Caco-2 (cell line): ENCODE measurements at regions not wholly inside any gene's neighbourhood (a gene's known extent, or its start where the extent isn't known, plus 50 kb on each side); places are given as distances from the start of the nearest gene placed in this dataset.

Experiments used
- BruUV-seq: library from RNA; stranded (reverse); fragments of 400-500 nt; replicated peaks from 2 replicates; lab custom pipeline; 2021; lab: Mats Ljungman, UMichigan
- CTCF ChIA-PET: fragments of 300-600 bp; sonication (Branson Sonifier 250); formaldehyde crosslinking; loops from one replicate; lab custom pipeline; 2022; ENCODE audit warnings: antibody characterized with exemption; lab: Charles Lee
- POLR2A ChIA-PET: fragments of 300-600 bp; sonication (Branson Sonifier 250); formaldehyde crosslinking; loops from one replicate; lab custom pipeline; 2022; ENCODE audit warnings: antibody characterized with exemption; lab: Charles Lee
- DNase-seq, 2 experiments: peaks; one replicate each; pipeline versions ENCODE4 v3.0.0 to v3.0.0-alpha.2; 2020 to 2022
- H3K27me3 ChIP-seq: replicated peaks from 2 replicates; pipeline ENCODE4 v1.6.0; 2011; ENCODE audit warnings: low read length; ENCODE audit not compliant: control insufficient read depth, insufficient read depth
- H3K36me3 ChIP-seq: 2 replicates; pipeline ENCODE4 v1.5.1; 2011; ENCODE audit warnings: low read length; ENCODE audit not compliant: control insufficient read depth, insufficient read depth
- H3K4me1 ChIP-seq: fragments of 250-450 bp; sonication (Bioruptor Pico); 2 replicates; pipeline ENCODE4 v1.5.1; 2020; ENCODE audit warnings: mild to moderate bottlenecking
- H3K4me3 ChIP-seq: 2 replicates; pipeline ENCODE4 v1.5.1; 2011; ENCODE audit warnings: low read depth, mild to moderate bottlenecking, control low read depth, low read length
- H3K9me3 ChIP-seq: fragments of 250-450 bp; sonication (Bioruptor Pico); 2 replicates; pipeline ENCODE4 v1.5.1; 2020; ENCODE audit warnings: mild to moderate bottlenecking, moderate library complexity
- H3K27ac Mint-ChIP-seq: one replicate; pipeline ENCODE4 v1.8.0; 2022; ENCODE audit warnings: mixed read lengths; ENCODE audit not compliant: unreplicated experiment
- H3K27me3 Mint-ChIP-seq: one replicate; pipeline ENCODE4 v1.8.0; 2022; ENCODE audit warnings: mixed read lengths; ENCODE audit not compliant: insufficient read depth, unreplicated experiment
- H3K36me3 Mint-ChIP-seq: one replicate; pipeline ENCODE4 v1.8.0; 2022; ENCODE audit warnings: mild to moderate bottlenecking, mixed read lengths; ENCODE audit not compliant: insufficient read depth, unreplicated experiment
- H3K4me1 Mint-ChIP-seq: one replicate; pipeline ENCODE4 v1.8.0; 2022; ENCODE audit warnings: low read depth, mixed read lengths; ENCODE audit not compliant: unreplicated experiment
- H3K4me3 Mint-ChIP-seq: one replicate; pipeline ENCODE4 v1.8.0; 2022; ENCODE audit warnings: mild to moderate bottlenecking, moderate library complexity, mixed read lengths; ENCODE audit not compliant: unreplicated experiment
- H3K9me3 Mint-ChIP-seq: one replicate; pipeline ENCODE4 v1.8.0; 2022; ENCODE audit warnings: mixed read lengths; ENCODE audit not compliant: unreplicated experiment
- intact Hi-C: fragments of 100-400 bp; cut with micrococcal nuclease; formaldehyde crosslinking; loops from one replicate; pipeline ENCODE4 v1.10.0; 2022; ENCODE audit not compliant: unreplicated experiment
- TF ChIP-seq, protein P1 (sequence below), 2 experiments: fragments of 200-600 bp in 1 of 2; IDR thresholded peaks; 1 replicate in 1 of 2; 2 replicates in 1 of 2; pipeline versions ENCODE4 v1.5.1 to v1.8.0; 2011 to 2022; ENCODE audit warnings: antibody characterized with exemption in 1 of 2, control low read depth in 1 of 2, inconsistent platforms in 1 of 2, low read depth in 1 of 2, low read length in 1 of 2, mild to moderate bottlenecking in 1 of 2, moderate library complexity in 1 of 2; ENCODE audit not compliant: insufficient read depth in 1 of 2, severe bottlenecking in 1 of 2, unreplicated experiment in 1 of 2

- no peaks in the 10 kb centered on the region for H3K9me3 Mint-ChIP-seq
- POLR2A ChIA-PET, result no interaction called here
- CTCF ChIA-PET, result interaction anchor here (0.6 kb wide), 1 partner anchor 180 kb away, joined by 4 read pairs; no protein-coding TSS in a partner anchor
These were observed 181.5 kb downstream of the IRS2 start for GRCh38 chr13:109604894-109605293.

GRCh38 chr13:109602356-109602755, 184.0 kb downstream of the IRS2 start:
- no peak for DNase-seq
- Mint-ChIP-seq H3K36me3 (no peaks in the 10 kb centered on the region), H3K27me3 (no peaks in the 10 kb centered on the region), H3K4me3 (no peak overlapping the region), H3K4me1 (no peaks in the 10 kb centered on the region), H3K27ac (no peak overlapping the region), H3K9me3 (no peaks in the 10 kb centered on the region)
- Histone ChIP-seq H3K4me1 (no peaks in the 10 kb centered on the region), H3K4me3 (no peak overlapping the region), H3K36me3 (no peaks in the 10 kb centered on the region), H3K9me3 (peaks cover 2% of the 10 kb centered on the region; the same call in 1 of the 2 replicates), H3K27me3 (no peaks in the 10 kb centered on the region)
- intact Hi-C loops, result no loop called here
- ChIA-PET POLR2A (no interaction called here), CTCF (no interaction called here)
- BruUV-seq, result no TSS peak
- TF ChIP-seq, protein P1, sequence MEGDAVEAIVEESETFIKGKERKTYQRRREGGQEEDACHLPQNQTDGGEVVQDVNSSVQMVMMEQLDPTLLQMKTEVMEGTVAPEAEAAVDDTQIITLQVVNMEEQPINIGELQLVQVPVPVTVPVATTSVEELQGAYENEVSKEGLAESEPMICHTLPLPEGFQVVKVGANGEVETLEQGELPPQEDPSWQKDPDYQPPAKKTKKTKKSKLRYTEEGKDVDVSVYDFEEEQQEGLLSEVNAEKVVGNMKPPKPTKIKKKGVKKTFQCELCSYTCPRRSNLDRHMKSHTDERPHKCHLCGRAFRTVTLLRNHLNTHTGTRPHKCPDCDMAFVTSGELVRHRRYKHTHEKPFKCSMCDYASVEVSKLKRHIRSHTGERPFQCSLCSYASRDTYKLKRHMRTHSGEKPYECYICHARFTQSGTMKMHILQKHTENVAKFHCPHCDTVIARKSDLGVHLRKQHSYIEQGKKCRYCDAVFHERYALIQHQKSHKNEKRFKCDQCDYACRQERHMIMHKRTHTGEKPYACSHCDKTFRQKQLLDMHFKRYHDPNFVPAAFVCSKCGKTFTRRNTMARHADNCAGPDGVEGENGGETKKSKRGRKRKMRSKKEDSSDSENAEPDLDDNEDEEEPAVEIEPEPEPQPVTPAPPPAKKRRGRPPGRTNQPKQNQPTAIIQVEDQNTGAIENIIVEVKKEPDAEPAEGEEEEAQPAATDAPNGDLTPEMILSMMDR (IDR thresholded peaks at IDR 0.05; ENCODE audit: insufficient read depth in 1 of 2, low read depth in 1 of 2, low read length in 1 of 2, severe bottlenecking in 1 of 2, unreplicated experiment in 1 of 2), result no peak

More at GRCh38 chr13:109604894-109605293, 181.5 kb downstream of the IRS2 start:
- no peaks in the 10 kb centered on the region for H3K27me3 ChIP-seq
- TF ChIP-seq, protein P1 (IDR thresholded peaks at IDR 0.05; ENCODE audit: insufficient read depth in 1 of 2, low read depth in 1 of 2, low read length in 1 of 2, severe bottlenecking in 1 of 2, unreplicated experiment in 1 of 2), result no peak
- no peak overlapping the region for H3K27ac Mint-ChIP-seq
- H3K27me3 Mint-ChIP-seq, result no peaks in the 10 kb centered on the region
- no peaks in the 10 kb centered on the region for H3K36me3 ChIP-seq
- BruUV-seq, result no TSS peak
- peaks cover 2% of the 10 kb centered on the region; the same call in 1 of the 2 replicates for H3K9me3 ChIP-seq
- H3K4me1 ChIP-seq, result no peaks in the 10 kb centered on the region
- intact Hi-C loops, result no loop called here
- H3K4me1 Mint-ChIP-seq, result no peaks in the 10 kb centered on the region
- H3K4me3 ChIP-seq, result no peak overlapping the region
- no peaks in the 10 kb centered on the region for H3K36me3 Mint-ChIP-seq
- H3K4me3 Mint-ChIP-seq, result no peak overlapping the region
- DNase-seq, result no peak

DNA sequence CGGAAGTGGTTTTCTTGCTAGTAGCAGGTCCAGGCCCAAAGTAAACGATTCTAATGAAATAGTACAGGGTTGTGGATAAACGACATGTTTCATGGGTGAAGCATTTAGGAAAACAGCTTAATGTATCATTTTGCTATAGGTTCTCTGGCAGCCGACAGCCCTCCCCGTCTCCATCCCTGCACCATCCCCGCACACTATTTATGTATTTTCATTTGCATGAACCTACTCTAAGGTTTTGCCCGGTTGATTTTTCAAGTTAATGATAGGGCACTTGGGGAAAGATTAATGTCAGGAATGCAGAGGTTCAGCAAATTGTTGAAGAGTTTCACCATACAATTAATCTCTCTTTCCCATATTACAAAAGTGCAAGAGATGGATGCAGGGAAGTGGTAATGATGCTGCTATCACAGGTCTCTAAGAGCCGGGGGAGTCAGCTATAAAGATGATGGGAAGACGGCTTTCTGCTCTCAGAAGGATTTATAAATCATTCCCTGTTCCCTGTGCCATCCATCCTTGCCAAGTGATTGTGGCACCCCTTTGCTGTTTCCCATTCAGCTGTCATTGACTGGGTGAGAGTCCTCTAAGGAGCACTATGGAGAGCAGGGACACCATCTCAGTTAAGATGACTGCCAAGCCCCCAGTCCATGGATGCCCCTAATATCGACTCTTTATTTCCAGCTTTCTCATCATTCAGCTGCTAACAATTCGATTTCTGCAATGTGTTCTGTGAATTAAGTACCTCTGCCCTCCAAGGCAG, 186.3 kb downstream of the IRS2 start:
- no peak overlapping the region for H3K27ac Mint-ChIP-seq
- BruUV-seq, result no TSS peak

More for the DNA sequence above, 186.3 kb downstream of the IRS2 start:
- no peaks in the 10 kb centered on the region for H3K4me1 ChIP-seq
- H3K9me3 ChIP-seq, result peaks cover 2% of the 10 kb centered on the region; the same call in 1 of the 2 replicates
- no peak overlapping the region for H3K4me3 ChIP-seq
- H3K9me3 Mint-ChIP-seq, result no peaks in the 10 kb centered on the region
- ChIA-PET CTCF (no interaction called here), POLR2A (no interaction called here)
- TF ChIP-seq, protein P1 (IDR thresholded peaks at IDR 0.05; ENCODE audit: insufficient read depth in 1 of 2, low read depth in 1 of 2, low read length in 1 of 2, severe bottlenecking in 1 of 2, unreplicated experiment in 1 of 2), result no peak
- intact Hi-C loops, result no loop called here
- H3K27me3 ChIP-seq, result no peaks in the 10 kb centered on the region
- H3K36me3 ChIP-seq, result no peaks in the 10 kb centered on the region
- no peak for DNase-seq
- H3K4me3 Mint-ChIP-seq, result no peak overlapping the region
- no peaks in the 10 kb centered on the region for H3K4me1 Mint-ChIP-seq
- no peaks in the 10 kb centered on the region for H3K27me3 Mint-ChIP-seq
- H3K36me3 Mint-ChIP-seq, result no peaks in the 10 kb centered on the region
